Osteocyte (in vitro differentiated cells): ENCODE measurements at regions not wholly inside any gene's neighbourhood (a gene's known extent, or its start where the extent isn't known, plus 50 kb on each side); places are given as distances from the start of the nearest gene placed in this dataset.
A peak's percentile ranks its signal among the peaks of the same experiment; 100 is the strongest.

ENCODE experiments used
- DNase-seq: peaks from one replicate; pipeline ENCODE4 v3.0.0; 2021; ENCODE audit warnings: mixed read lengths; ENCODE audit not compliant: unreplicated experiment; ENCODE audit errors: extremely low spot score
- H3K27ac Mint-ChIP-seq: one replicate; pipeline ENCODE4 v1.8.0; 2021; ENCODE audit warnings: mild to moderate bottlenecking, mixed read lengths; ENCODE audit not compliant: unreplicated experiment
- H3K27me3 Mint-ChIP-seq: one replicate; pipeline ENCODE4 v1.8.0; 2021; ENCODE audit warnings: mixed read lengths; ENCODE audit not compliant: unreplicated experiment
- H3K36me3 Mint-ChIP-seq: one replicate; pipeline ENCODE4 v1.8.0; 2021; ENCODE audit warnings: mixed read lengths; ENCODE audit not compliant: unreplicated experiment
- H3K4me1 Mint-ChIP-seq: one replicate; pipeline ENCODE4 v1.8.0; 2021; ENCODE audit warnings: mixed read lengths; ENCODE audit not compliant: unreplicated experiment
- H3K4me3 Mint-ChIP-seq: one replicate; pipeline ENCODE4 v1.8.0; 2021; ENCODE audit warnings: mild to moderate bottlenecking, moderate library complexity, mixed read lengths; ENCODE audit not compliant: unreplicated experiment
- H3K9me3 Mint-ChIP-seq: one replicate; pipeline ENCODE4 v1.8.0; 2021; ENCODE audit warnings: mixed read lengths; ENCODE audit not compliant: unreplicated experiment
- TF ChIP-seq, protein P1 (sequence below): fragments of 200-600 bp; sonication (generic); IDR thresholded peaks from 2 replicates; pipeline ENCODE4 v1.5.0; 2021; ENCODE audit warnings: antibody characterized with exemption, mild to moderate bottlenecking, moderate library complexity

DNA sequence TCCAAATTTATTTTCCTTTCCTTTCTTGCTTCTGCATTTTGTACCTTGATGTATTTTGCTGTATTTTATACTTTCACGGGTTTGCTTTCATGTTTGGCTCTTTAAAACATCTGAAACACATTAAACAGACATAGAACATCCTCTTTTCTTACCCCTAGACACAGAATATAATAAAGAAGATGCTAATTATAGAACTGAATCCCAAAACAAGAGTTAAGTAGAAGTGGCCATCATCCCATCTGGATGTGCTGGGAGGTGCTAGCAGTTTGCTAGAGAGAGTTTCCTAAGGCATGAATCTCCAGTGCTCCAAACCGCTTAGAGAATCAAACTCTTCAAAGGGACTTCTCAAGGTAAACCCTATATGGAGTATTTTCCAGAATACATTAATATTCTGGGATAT, 53.9 kb upstream of the GNG12 start:
- Mint-ChIP-seq H3K36me3 (no peaks in the 10 kb centered on the region), H3K4me3 (no peak overlapping the region), H3K27me3 (no peaks in the 10 kb centered on the region), H3K27ac (no peak overlapping the region), H3K9me3 (no peaks in the 10 kb centered on the region), H3K4me1 (peaks cover 43% of the 10 kb centered on the region)
- TF ChIP-seq, protein P1, sequence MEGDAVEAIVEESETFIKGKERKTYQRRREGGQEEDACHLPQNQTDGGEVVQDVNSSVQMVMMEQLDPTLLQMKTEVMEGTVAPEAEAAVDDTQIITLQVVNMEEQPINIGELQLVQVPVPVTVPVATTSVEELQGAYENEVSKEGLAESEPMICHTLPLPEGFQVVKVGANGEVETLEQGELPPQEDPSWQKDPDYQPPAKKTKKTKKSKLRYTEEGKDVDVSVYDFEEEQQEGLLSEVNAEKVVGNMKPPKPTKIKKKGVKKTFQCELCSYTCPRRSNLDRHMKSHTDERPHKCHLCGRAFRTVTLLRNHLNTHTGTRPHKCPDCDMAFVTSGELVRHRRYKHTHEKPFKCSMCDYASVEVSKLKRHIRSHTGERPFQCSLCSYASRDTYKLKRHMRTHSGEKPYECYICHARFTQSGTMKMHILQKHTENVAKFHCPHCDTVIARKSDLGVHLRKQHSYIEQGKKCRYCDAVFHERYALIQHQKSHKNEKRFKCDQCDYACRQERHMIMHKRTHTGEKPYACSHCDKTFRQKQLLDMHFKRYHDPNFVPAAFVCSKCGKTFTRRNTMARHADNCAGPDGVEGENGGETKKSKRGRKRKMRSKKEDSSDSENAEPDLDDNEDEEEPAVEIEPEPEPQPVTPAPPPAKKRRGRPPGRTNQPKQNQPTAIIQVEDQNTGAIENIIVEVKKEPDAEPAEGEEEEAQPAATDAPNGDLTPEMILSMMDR = no peak
- DNase-seq = no peak

DNA sequence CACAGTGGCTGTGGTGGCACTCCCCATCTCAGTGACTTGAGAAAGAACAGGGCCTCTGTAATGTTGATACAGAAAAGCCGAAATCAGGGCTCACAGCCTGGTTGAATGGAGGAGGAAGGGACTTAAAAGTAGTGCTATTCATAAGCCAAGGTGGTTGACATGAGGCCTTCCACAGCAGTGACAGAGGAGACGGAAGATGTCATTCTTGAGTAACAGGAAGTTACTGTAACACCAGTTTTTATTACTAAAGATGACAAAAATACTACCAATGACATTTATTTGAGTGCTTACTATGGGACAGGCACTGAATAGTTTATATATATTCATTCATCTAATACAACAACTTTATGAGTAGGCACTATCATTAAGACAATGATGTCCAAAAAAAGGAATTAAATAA, 52.8 kb upstream of the GNG12 start:
- DNase-seq = no peak

DNA sequence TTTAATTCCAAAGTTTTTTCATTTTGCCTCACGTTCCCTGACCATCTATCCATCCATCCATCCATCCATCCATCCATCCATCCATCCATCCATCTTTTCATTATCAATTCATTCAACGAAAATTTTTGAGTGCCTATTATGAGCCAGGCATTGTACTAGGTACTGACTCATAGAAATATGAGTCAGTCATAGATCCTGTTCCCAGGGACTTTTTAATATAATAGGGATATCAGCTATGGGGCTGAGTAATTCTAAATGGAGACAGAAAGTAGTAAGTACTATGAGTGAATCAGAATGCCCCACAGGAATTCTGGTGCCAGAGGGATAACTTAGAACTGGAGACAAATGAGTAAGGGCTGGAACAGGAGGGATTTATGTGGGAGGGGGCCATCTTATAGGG, 49.8 kb upstream of the GNG12 start:
- H3K4me1 Mint-ChIP-seq = peaks cover 6% of the 10 kb centered on the region
- no peak for DNase-seq

More for the DNA sequence above, 52.8 kb upstream of the GNG12 start:
- Mint-ChIP-seq H3K4me3 (no peak overlapping the region), H3K27me3 (no peaks in the 10 kb centered on the region), H3K9me3 (no peaks in the 10 kb centered on the region), H3K36me3 (no peaks in the 10 kb centered on the region), H3K27ac (no peak overlapping the region), H3K4me1 (peaks cover 34% of the 10 kb centered on the region)
- TF ChIP-seq, protein P1 = no peak

More for the DNA sequence above, 49.8 kb upstream of the GNG12 start:
- Mint-ChIP-seq H3K9me3 (no peaks in the 10 kb centered on the region), H3K4me3 (no peak overlapping the region), H3K27ac (peak overlapping the region; percentile 9), H3K27me3 (no peaks in the 10 kb centered on the region), H3K36me3 (no peaks in the 10 kb centered on the region)
- TF ChIP-seq, protein P1 = no peak
